IMR-90 (cell line): ENCODE measurements at regions not wholly inside any gene's neighbourhood (a gene's known extent, or its start where the extent isn't known, plus 50 kb on each side); places are given as distances from the start of the nearest gene placed in this dataset.

Experiments
- CHD1 ChIP-seq: IDR thresholded peaks from 2 replicates; pipeline ENCODE4 v1.6.1; 2012; ENCODE audit warnings: low read depth, low read length, improper control_type of control experiment
- TF ChIP-seq, protein P1 (sequence below): fragments of 150-350 bp; IDR thresholded peaks from 2 replicates; pipeline ENCODE4 v1.6.1; 2017; ENCODE audit warnings: mild to moderate bottlenecking, antibody characterized with exemption, low read length, low read depth

- TF ChIP-seq, protein P1, sequence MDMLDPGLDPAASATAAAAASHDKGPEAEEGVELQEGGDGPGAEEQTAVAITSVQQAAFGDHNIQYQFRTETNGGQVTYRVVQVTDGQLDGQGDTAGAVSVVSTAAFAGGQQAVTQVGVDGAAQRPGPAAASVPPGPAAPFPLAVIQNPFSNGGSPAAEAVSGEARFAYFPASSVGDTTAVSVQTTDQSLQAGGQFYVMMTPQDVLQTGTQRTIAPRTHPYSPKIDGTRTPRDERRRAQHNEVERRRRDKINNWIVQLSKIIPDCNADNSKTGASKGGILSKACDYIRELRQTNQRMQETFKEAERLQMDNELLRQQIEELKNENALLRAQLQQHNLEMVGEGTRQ, result peak; percentile 24; the same call in 1 of the 2 replicates
- TF ChIP-seq CHD1, result no peak
These were observed 230.8 kb downstream of the CTTN start for GRCh38 chr11:70628855-70629844.
